Spinal cord (tissue), 9 donors: ENCODE measurements at regions not wholly inside any gene's neighbourhood (a gene's known extent, or its start where the extent isn't known, plus 50 kb on each side); places are given as distances from the start of the nearest gene placed in this dataset.
"Not testable (repeated sequence)": the region's sequence is repeated elsewhere in the genome, so short reads cannot be mapped to it uniquely, and the experiment has no call there.

Source experiments
- DNase-seq, 6 donors: peaks; one replicate each; pipeline versions ENCODE4 v3.0.0 to v3.0.0-alpha.2; 2013 to 2015; ENCODE audit warnings: low spot score in 6 of 6, low read depth in 4 of 6
- H3K27ac ChIP-seq: one replicate; pipeline ENCODE4 v1.5.1; 2013; ENCODE audit warnings: low read depth, low read length, control low read depth
- H3K27me3 ChIP-seq: one replicate; pipeline ENCODE4 v1.6.1; 2013; ENCODE audit warnings: low read length; ENCODE audit not compliant: control insufficient read depth, insufficient read depth
- H3K36me3 ChIP-seq: one replicate; pipeline ENCODE4 v1.6.1; 2013; ENCODE audit warnings: low read length; ENCODE audit not compliant: control insufficient read depth, insufficient read depth
- H3K4me1 ChIP-seq: one replicate; pipeline ENCODE4 v1.6.1; 2013; ENCODE audit warnings: low read length; ENCODE audit not compliant: control insufficient read depth, insufficient read depth
- H3K4me3 ChIP-seq: one replicate; pipeline ENCODE4 v1.5.1; 2013; ENCODE audit warnings: low read depth, low read length, control low read depth
- H3K9me3 ChIP-seq: one replicate; pipeline ENCODE4 v1.6.1; 2013; ENCODE audit warnings: low read length; ENCODE audit not compliant: control insufficient read depth, insufficient read depth
- WGBS: methylation state at CpG from one replicate; pipeline ENCODE4 v1.1.5; 2013; ENCODE audit warnings: missing lambda C conversion rate; ENCODE audit not compliant: insufficient coverage; 5-methylcytosine and 5-hydroxymethylcytosine counted together
- donor health status: healthy.

- H3K27me3 ChIP-seq, result no peaks in the 10 kb centered on the region
- H3K27ac ChIP-seq, result no peak overlapping the region
- H3K4me3 ChIP-seq, result no peak overlapping the region
- no peaks in the 10 kb centered on the region for H3K36me3 ChIP-seq
- no peak for DNase-seq
- 36% methylated on average over 3 of the region's 5 CpGs for WGBS
- no peaks in the 10 kb centered on the region for H3K9me3 ChIP-seq
- H3K4me1 ChIP-seq, result no peaks in the 10 kb centered on the region
Measured at GRCh38 chr1:106325600-106325999, 730.9 kb upstream of the PRMT6 start.

- no peaks in the 10 kb centered on the region for H3K36me3 ChIP-seq
- no peaks in the 10 kb centered on the region for H3K27me3 ChIP-seq
- H3K9me3 ChIP-seq, result no peaks in the 10 kb centered on the region
- no peaks in the 10 kb centered on the region for H3K4me1 ChIP-seq
- H3K4me3 ChIP-seq, result no peak overlapping the region
- 36% methylated on average over 2 of the region's 4 CpGs for WGBS
- H3K27ac ChIP-seq, result no peak overlapping the region
- no peak for DNase-seq
Measured at GRCh38 chr1:106344494-106344893, 712.0 kb upstream of the PRMT6 start.

GRCh38 chr1:106360252-106360651, 696.2 kb upstream of the PRMT6 start:
- H3K36me3 ChIP-seq, result no peaks in the 10 kb centered on the region
- no peaks in the 10 kb centered on the region for H3K4me1 ChIP-seq
- no peak for DNase-seq
- peaks cover 3% of the 10 kb centered on the region for H3K9me3 ChIP-seq
- WGBS, result no CpG with 5 or more reads among the region's 2 CpGs
- H3K27ac ChIP-seq, result no peak overlapping the region
- H3K4me3 ChIP-seq, result no peak overlapping the region
- H3K27me3 ChIP-seq, result no peaks in the 10 kb centered on the region

- no peak for DNase-seq
- Histone ChIP-seq H3K36me3 (no peaks in the 10 kb centered on the region), H3K27me3 (no peaks in the 10 kb centered on the region), H3K4me3 (no peak overlapping the region), H3K4me1 (no peaks in the 10 kb centered on the region), H3K9me3 (no peaks in the 10 kb centered on the region), H3K27ac (no peak overlapping the region)
- WGBS, result no CpG with 5 or more reads among the region's 4 CpGs
Measured at GRCh38 chr1:106366627-106367319, 689.7 kb upstream of the PRMT6 start.

- no peak for DNase-seq
- Histone ChIP-seq H3K36me3 (no peaks in the 10 kb centered on the region), H3K27me3 (no peaks in the 10 kb centered on the region), H3K4me1 (no peaks in the 10 kb centered on the region), H3K4me3 (no peak overlapping the region), H3K9me3 (peaks cover 1% of the 10 kb centered on the region), H3K27ac (no peak overlapping the region)
Measured at GRCh38 chr1:106378261-106378660, 678.2 kb upstream of the PRMT6 start.

GRCh38 chr1:106380772-106381171, 675.7 kb upstream of the PRMT6 start:
- Histone ChIP-seq H3K9me3 (no peaks in the 10 kb centered on the region), H3K27ac (no peak overlapping the region), H3K36me3 (no peaks in the 10 kb centered on the region), H3K4me3 (no peak overlapping the region), H3K27me3 (no peaks in the 10 kb centered on the region), H3K4me1 (no peaks in the 10 kb centered on the region)
- no CpG with 5 or more reads among the region's 1 CpG for WGBS
- DNase-seq, result no peak

- WGBS, result 96% methylated on average over 3 of the region's 4 CpGs
- H3K36me3 ChIP-seq, H3K4me3 ChIP-seq, H3K4me1 ChIP-seq, DNase-seq, H3K27me3 ChIP-seq, H3K27ac ChIP-seq, H3K9me3 ChIP-seq: not testable (repeated sequence)
Measured at GRCh38 chr1:106389160-106389559, 667.3 kb upstream of the PRMT6 start.

GRCh38 chr1:106393046-106393445, 663.4 kb upstream of the PRMT6 start:
- H3K9me3 ChIP-seq, result no peaks in the 10 kb centered on the region
- no peaks in the 10 kb centered on the region for H3K27me3 ChIP-seq
- no peak overlapping the region for H3K27ac ChIP-seq
- H3K4me3 ChIP-seq, result no peak overlapping the region
- H3K36me3 ChIP-seq, result no peaks in the 10 kb centered on the region
- no peaks in the 10 kb centered on the region for H3K4me1 ChIP-seq
- WGBS, result no CpG with 5 or more reads among the region's 1 CpG
- DNase-seq, result peak in 1 of 6 donors; percentile 60

- no peak for DNase-seq
- H3K4me1 ChIP-seq, result no peaks in the 10 kb centered on the region
- H3K4me3 ChIP-seq, result no peak overlapping the region
- H3K27me3 ChIP-seq, result no peaks in the 10 kb centered on the region
- H3K36me3 ChIP-seq, result no peaks in the 10 kb centered on the region
- no peak overlapping the region for H3K27ac ChIP-seq
- no peaks in the 10 kb centered on the region for H3K9me3 ChIP-seq
Measured at GRCh38 chr1:106396020-106396419, 660.5 kb upstream of the PRMT6 start.

- no peaks in the 10 kb centered on the region for H3K4me1 ChIP-seq
- no peaks in the 10 kb centered on the region for H3K9me3 ChIP-seq
- DNase-seq, result no peak
- no CpG with 5 or more reads among the region's 5 CpGs for WGBS
- no peaks in the 10 kb centered on the region for H3K27me3 ChIP-seq
- H3K36me3 ChIP-seq, result no peaks in the 10 kb centered on the region
- H3K27ac ChIP-seq, result no peak overlapping the region
- H3K4me3 ChIP-seq, result no peak overlapping the region
Measured at GRCh38 chr1:106398391-106398790, 658.1 kb upstream of the PRMT6 start.
